Fibroblast of skin of right quadriceps (primary cell): ENCODE measurements at regions not wholly inside any gene's neighbourhood (a gene's known extent, or its start where the extent isn't known, plus 50 kb on each side); places are given as distances from the start of the nearest gene placed in this dataset.

Experiments
- DNase-seq: peaks from one replicate; pipeline ENCODE4 v3.0.0-alpha.2; 2013

DNA sequence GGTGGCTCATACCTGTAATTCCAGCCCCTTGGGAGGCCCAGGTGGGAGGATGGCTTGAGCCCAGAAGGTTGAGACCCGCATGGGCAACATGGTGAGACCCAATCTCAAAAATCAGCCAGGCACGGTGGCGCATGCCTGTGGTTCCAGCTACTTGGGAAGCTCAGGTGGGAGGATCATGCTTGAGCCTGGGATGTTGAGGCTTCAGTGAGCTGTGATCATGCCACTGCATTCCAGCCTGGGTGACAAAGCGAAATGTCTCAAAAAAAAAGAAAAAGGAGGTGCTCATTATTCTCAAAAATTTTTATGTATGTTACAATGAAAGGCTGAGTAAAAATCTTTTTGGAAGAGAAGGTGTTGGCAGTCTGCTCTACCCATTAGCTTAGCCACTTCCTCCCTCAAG, 106.8 kb downstream of the TSN start:
- DNase-seq, result no peak

- no peak for DNase-seq
These were observed 110.5 kb downstream of the TSN start for GRCh38 chr2:121865914-121866313.

DNA sequence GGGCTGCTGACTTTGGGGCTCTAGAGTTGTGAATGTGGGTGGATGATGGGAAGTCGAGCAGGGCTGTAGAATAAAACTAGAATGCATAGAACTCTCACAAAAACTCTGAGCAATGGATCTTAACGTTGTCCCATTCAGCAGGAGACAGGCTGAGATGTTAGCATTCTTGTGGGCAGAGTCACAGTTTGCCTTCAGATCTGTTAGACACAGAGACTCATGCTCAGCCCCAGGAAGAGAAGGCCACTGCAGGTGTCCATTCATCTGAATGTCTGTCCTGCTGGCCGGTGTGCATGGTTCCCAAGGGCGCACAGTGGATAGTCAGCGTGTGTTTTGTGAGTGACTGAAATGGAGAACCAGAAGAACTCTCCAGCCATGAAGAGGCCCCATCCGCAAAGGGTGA, 111.3 kb downstream of the TSN start:
- DNase-seq, result no peak

DNA sequence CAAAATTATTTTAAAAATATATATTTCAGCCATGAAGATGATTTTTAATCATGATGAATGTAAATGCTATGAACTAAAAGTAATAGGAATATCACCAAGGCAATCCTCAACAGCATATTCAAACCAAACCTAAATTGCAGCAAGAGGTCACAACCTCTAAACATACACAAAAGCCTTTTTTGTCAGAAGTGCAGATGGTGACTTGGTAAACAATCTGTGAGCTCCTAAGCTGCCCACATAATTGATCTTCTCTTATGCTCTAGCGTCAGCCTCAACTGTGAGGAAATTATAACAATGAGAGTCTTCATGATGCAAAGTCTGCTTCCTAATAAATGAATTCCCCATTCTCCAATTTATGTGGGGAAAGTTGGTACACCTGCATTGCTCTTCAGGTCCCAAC, 113.2 kb downstream of the TSN start:
- DNase-seq, result no peak

DNA sequence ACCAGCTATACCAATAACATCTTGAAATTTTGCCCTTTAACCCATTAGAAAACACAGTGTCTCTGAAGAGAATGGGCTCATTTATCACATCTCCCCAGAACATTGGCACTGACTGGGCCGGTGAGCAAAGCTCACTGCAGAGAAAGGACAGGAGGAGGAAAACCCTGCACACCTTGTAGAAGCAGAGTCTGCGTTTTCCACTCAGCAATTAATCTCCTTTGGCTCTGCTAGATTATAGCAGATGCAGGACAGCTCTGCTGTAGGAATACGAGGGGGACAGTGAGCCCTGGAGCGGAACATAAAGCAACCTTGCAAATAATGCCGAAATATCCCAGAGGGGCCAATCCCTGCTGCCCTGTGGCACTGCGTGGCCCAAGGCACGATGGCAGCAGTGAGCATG, 113.9 kb downstream of the TSN start:
- DNase-seq, result no peak

GRCh38 chr2:121869873-121870272, 114.4 kb downstream of the TSN start:
- DNase-seq, result no peak

DNA sequence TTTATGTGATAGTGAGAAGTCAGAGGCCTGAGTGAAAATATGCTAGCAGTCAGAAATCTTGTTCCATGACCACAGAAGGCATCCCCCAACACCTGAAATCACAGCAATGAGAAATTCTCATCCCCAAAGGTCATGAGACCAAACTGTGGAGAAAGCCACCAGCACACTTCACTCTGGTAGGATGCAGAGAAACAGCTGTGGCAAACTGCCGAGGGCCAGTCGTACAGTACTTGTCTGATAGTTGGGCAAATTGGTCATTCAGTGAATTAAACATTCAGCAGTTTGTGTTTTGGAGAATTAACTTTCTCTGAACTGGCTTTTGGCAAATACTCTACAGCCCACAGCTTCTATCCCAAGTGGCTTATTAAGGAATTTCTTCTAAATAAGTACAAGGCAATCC, 117.2 kb downstream of the TSN start:
- no peak for DNase-seq

DNA sequence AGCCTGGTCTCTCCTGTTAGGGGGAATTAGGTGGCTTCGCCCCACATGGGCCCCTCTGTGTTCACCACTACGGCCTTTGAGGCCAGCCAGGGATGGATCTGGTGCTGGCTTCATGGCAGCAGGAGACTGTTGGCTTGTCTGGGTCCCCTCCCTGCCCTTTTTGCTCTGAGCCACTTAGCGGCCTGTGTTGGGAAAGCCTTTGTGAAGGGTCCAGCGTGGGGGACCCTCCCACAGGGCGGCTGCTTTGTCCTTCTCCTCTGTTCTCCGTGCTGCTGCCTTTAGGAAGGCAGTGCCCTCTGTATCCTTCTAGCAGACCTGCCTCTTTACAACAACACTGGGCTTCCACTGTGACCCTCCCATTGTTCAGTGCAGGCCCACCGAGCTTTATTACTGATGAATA, 118.4 kb downstream of the TSN start:
- no peak for DNase-seq

- no peak for DNase-seq
These were observed 120.2 kb downstream of the TSN start for GRCh38 chr2:121875585-121876185.

DNA sequence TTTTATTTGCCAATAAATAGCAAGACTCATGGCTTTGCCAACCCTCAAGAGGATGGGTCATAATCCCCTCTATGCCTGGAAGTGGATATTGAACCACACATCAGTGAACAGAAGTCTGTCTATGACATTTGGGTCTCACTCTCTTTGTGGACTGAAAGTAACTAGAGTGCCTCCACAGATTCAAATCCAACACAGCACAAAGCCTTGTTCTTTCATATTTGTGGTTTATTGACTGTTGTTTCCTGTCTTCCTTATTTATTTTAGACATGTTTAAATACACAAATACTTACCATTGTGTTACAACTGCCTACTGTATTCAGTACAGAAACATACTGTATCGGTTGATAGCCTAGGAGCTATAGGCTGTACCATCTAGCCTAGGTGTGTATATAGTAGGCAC, 121.9 kb downstream of the TSN start:
- no peak for DNase-seq

DNA sequence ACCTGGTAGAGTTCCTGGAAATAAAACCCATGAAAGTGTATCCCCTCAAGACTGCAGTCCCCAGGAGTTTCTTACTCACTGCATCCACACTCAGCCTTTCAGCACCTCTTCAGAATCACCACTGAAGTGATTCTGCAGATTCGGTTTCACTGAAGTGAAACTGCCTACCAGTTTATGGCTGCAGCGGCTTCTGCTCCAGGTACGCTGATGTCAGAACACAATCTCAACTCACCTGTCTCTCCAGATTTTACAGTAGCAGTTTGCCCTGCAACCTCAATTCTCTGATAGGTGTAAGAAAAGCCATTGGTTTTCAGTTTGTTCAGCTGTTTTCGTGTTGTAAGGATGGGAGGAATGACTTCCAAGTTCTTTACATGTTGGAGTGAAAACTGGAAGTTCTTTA, 124.8 kb downstream of the TSN start:
- DNase-seq, result no peak

DNA sequence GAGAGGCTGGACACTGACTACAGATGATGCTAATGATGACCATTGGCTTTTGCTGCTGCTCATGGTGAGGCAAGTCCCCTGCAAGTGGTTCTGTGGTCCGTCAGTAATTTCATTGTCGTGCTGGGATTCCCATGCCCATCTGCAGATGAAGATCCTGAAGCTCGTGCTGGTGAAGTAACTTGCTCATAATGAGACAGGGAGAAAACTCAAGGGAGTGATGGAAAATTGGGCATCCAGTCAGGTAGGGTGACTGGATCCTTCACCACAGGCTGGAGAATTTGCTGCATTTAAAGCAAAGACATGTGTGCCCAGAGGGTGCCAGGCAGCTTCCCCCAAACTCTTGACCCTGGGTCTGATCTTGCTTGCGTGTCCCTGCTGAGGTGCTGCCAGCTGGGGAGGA, 125.6 kb downstream of the TSN start:
- DNase-seq, result no peak

GRCh38 chr2:121881950-121882349, 126.5 kb downstream of the TSN start:
- no peak for DNase-seq

DNA sequence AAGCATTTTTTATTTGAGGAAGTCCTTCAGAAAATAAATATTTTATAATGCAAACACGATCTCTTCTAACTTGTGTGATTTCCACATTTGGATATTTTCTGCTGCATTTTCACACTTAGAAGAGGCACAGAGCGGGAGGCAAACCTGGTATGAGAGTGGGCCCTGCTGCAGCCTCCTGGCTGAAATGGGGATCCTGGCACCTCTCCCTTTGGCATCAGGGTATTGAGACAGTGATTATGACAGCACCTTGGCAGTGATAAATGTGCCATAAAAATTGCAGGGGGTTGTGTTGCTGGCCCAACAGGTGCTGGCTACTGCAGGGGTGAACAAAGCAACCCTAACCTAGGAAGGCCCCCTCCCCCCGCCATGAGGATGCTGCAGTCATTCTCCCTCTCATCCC, 128.6 kb downstream of the TSN start:
- no peak for DNase-seq

- DNase-seq, result no peak
These were observed 129.1 kb downstream of the TSN start for GRCh38 chr2:121884511-121884921.

GRCh38 chr2:121886059-121886458, 130.6 kb downstream of the TSN start:
- DNase-seq, result no peak

GRCh38 chr2:121887513-121888188, 132.2 kb downstream of the TSN start:
- DNase-seq, result no peak

GRCh38 chr2:121888189-121888557, 132.7 kb downstream of the TSN start:
- DNase-seq, result no peak

DNA sequence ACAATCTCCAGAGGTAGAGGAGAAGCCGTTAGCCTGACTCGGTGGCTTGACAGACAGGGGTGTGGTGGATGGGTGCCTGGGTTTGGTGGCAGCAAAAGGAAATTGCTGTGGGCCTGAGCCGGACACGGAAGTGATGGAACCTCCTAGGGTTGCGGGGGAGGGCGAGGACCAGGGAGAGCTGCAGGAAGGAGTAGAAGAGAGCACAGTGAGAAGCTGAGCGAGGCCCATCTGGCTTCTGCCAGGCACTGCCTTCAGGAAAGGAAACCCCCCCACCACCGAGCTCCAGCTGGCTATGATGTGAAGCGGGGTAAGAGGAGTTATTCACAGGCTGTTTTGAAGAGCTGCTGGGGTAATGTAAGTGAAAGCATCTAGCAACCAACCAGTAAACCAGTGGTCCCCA, 134.6 kb downstream of the TSN start:
- DNase-seq, result no peak

- DNase-seq, result no peak
These were observed 140.5 kb downstream of the TSN start for GRCh38 chr2:121895723-121896571.

DNA sequence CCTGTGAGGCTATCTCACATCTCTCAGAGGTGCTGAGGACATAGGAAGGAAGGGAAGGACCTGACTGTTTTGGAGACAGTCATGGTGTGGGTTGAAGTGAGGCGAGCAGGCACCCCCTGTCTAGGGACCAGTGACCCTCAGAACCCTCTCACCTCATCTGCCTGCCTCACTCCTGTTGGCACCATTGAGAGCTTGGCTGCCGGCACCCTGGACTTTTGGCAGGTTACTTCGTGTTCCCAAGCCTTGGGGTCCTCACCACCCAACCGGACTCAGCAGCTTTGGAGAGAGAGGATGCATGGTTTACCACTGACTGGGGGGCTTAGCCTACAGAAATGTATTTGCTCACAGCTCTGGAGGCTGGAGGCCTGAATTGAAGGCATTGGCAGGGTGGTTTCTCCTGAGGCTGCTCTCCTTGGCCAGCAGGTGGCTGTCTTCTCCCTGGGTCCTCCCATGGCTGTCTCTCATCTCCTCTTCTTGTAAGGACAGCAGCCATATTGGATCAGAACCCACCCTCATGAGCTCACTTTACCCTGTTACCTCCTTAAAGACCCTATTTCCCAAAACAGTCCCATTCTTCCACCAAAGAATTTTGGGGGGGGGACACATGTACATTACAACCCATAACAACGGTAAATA, 142.0 kb downstream of the TSN start:
- peak; percentile 38 for DNase-seq

GRCh38 chr2:121898483-121898882, 143.0 kb downstream of the TSN start:
- peak; percentile 50 for DNase-seq

- no peak for DNase-seq
These were observed 144.9 kb downstream of the TSN start for GRCh38 chr2:121900391-121900790.

GRCh38 chr2:121902171-121902591, 146.7 kb downstream of the TSN start:
- DNase-seq, result peak; percentile 19
